PC-3 (cell line): ENCODE measurements at regions not wholly inside any gene's neighbourhood (a gene's known extent, or its start where the extent isn't known, plus 50 kb on each side); places are given as distances from the start of the nearest gene placed in this dataset.

Experiments
- ATAC-seq: fragments of 200-7000 bp; cut with Tn5 transposase; 2 replicates; pipeline ENCODE4 v1.9.1; 2020; ENCODE audit warnings: mild to moderate bottlenecking, moderate library complexity
- BruUV-seq: library from RNA; stranded (reverse); fragments of 400-500 nt; replicated peaks from 2 replicates; lab custom pipeline; 2021; lab: Mats Ljungman, UMichigan
- CTCF ChIA-PET: fragments of 300-600 bp; sonication (Branson Sonifier 250); formaldehyde crosslinking; loops from one replicate; lab custom pipeline; 2022; ENCODE audit warnings: antibody characterized with exemption; lab: Charles Lee
- POLR2A ChIA-PET: fragments of 300-600 bp; sonication (Branson Sonifier 250); formaldehyde crosslinking; loops from one replicate; lab custom pipeline; 2022; ENCODE audit warnings: antibody characterized with exemption; ENCODE audit not compliant: unreplicated experiment; lab: Charles Lee
- DNase-seq: peaks from one replicate; pipeline ENCODE4 v3.0.0-alpha.2; 2015
- H2AFZ ChIP-seq: fragments of 300-600 bp; sonication (generic); 2 replicates; pipeline ENCODE4 v1.6.0; 2016; ENCODE audit warnings: antibody characterized with exemption, low read length
- H3F3A ChIP-seq: fragments of 300-600 bp; sonication (generic); one replicate; pipeline ENCODE4 v1.6.0; 2017; ENCODE audit warnings: antibody characterized with exemption, low read length, control low read depth, mild to moderate bottlenecking; ENCODE audit not compliant: unreplicated experiment
- H3K27ac ChIP-seq: fragments of 300-600 bp; sonication (generic); 2 replicates; pipeline ENCODE4 v1.5.1; 2016; ENCODE audit warnings: mild to moderate bottlenecking, low read length
- H3K27me3 ChIP-seq: fragments of 300-600 bp; sonication (generic); 2 replicates; pipeline ENCODE4 v1.6.1; 2016; ENCODE audit warnings: low read length, mixed read lengths
- H3K36me3 ChIP-seq: fragments of 300-600 bp; sonication (generic); 2 replicates; pipeline ENCODE4 v1.6.1; 2016; ENCODE audit warnings: low read depth, mixed run types, low read length, mixed read lengths
- H3K4me1 ChIP-seq: fragments of 300-600 bp; sonication (generic); 2 replicates; pipeline ENCODE4 v1.5.1; 2016; ENCODE audit warnings: low read length; ENCODE audit not compliant: insufficient read depth
- H3K4me2 ChIP-seq: fragments of 300-600 bp; sonication (generic); 2 replicates; pipeline ENCODE4 v1.6.0; 2016; ENCODE audit warnings: low read length
- H3K4me3 ChIP-seq: fragments of 300-600 bp; sonication (generic); 2 replicates; pipeline ENCODE4 v1.5.1; 2016; ENCODE audit warnings: mild to moderate bottlenecking, low read length, mixed read lengths
- H3K79me2 ChIP-seq: fragments of 300-600 bp; sonication (generic); 2 replicates; pipeline ENCODE4 v1.6.1; 2017; ENCODE audit warnings: low read length, mixed read lengths
- H3K9ac ChIP-seq: fragments of 300-600 bp; sonication (generic); 2 replicates; pipeline ENCODE4 v1.6.0; 2016; ENCODE audit warnings: mild to moderate bottlenecking, low read length
- H3K9me2 ChIP-seq: fragments of 300-600 bp; sonication (generic); replicated peaks from 2 replicates; pipeline ENCODE4 v1.6.1; 2016; ENCODE audit warnings: mixed run types, low read length, mixed read lengths
- H3K9me3 ChIP-seq: fragments of 300-600 bp; sonication (generic); 2 replicates; pipeline ENCODE4 v1.6.1; 2016; ENCODE audit warnings: low read length, mixed read lengths
- H4K20me1 ChIP-seq: fragments of 300-600 bp; sonication (generic); 2 replicates; pipeline ENCODE4 v1.6.1; 2016; ENCODE audit warnings: low read length, mixed read lengths
- CTCF ChIP-seq: fragments of 300-600 bp; sonication (generic); conservative IDR thresholded peaks from 2 replicates; pipeline ENCODE4 v1.5.1; 2017; ENCODE audit warnings: antibody characterized with exemption, low read depth, mild to moderate bottlenecking, low read length
- EZH2 ChIP-seq: fragments of 300-600 bp; sonication (generic); IDR thresholded peaks from one replicate; pipeline ENCODE4 v1.6.1; 2017; ENCODE audit warnings: antibody characterized with exemption, mild to moderate bottlenecking, low read length; ENCODE audit not compliant: unreplicated experiment
- EZH2phosphoT487 ChIP-seq: fragments of 300-600 bp; sonication (generic); IDR thresholded peaks from 2 replicates; pipeline ENCODE4 v1.6.1; 2018; ENCODE audit warnings: mild to moderate bottlenecking, antibody characterized with exemption, low read length, borderline replicate concordance
- intact Hi-C: fragments of 100-400 bp; cut with micrococcal nuclease; formaldehyde crosslinking; loops from 2 replicates; pipeline ENCODE4 v1.9.0; 2023

GRCh38 chr4:95921470-95921869 lies 81.6 kb downstream of the PDHA2 start:
- POLR2A ChIA-PET, result no interaction called here
- no peak for ATAC-seq
- Histone ChIP-seq H3K9ac (no peak overlapping the region), H3K4me2 (no peak overlapping the region), H3K36me3 (no peaks in the 10 kb centered on the region), H2AFZ (no peak overlapping the region), H3F3A (no peaks in the 10 kb centered on the region), H4K20me1 (no peaks in the 10 kb centered on the region), H3K27me3 (no peaks in the 10 kb centered on the region), H3K4me1 (no peaks in the 10 kb centered on the region), H3K79me2 (no peaks in the 10 kb centered on the region), H3K9me3 (no peaks in the 10 kb centered on the region), H3K9me2 (no peaks in the 10 kb centered on the region), H3K4me3 (no peak overlapping the region), H3K27ac (no peak overlapping the region)
- BruUV-seq, result no TSS peak
- no peak for DNase-seq
- TF ChIP-seq EZH2 (no peak), CTCF (no peak)
- intact Hi-C loops, result no loop called here
- CTCF ChIA-PET, result no interaction called here

- TF ChIP-seq CTCF (no peak), EZH2 (no peak), EZH2phosphoT487 (no peak)
- no peak for ATAC-seq
- Histone ChIP-seq H3F3A (no peaks in the 10 kb centered on the region), H3K4me2 (no peak overlapping the region), H3K36me3 (no peaks in the 10 kb centered on the region), H3K4me1 (no peaks in the 10 kb centered on the region), H3K27me3 (no peaks in the 10 kb centered on the region), H2AFZ (no peak overlapping the region), H3K9ac (no peak overlapping the region), H3K9me2 (no peaks in the 10 kb centered on the region), H3K27ac (no peak overlapping the region), H3K9me3 (0 out of 2 replicates have a peak, but pooled peaks cover 12% of the 10 kb centered on the region), H3K79me2 (no peaks in the 10 kb centered on the region), H4K20me1 (no peaks in the 10 kb centered on the region), H3K4me3 (no peak overlapping the region)
- ChIA-PET CTCF (no interaction called here), POLR2A (no interaction called here)
- no TSS peak for BruUV-seq
- peak; percentile 2 for DNase-seq
- intact Hi-C loops, result no loop called here
Measured at GRCh38 chr4:95929448-95930064, 89.7 kb downstream of the PDHA2 start.

GRCh38 chr4:95939141-95939540 lies 99.2 kb downstream of the PDHA2 start:
- intact Hi-C loops, result no loop called here
- DNase-seq (no peak), ATAC-seq (no peak)
- no peak overlapping the region for H3K4me2 ChIP-seq
- ChIA-PET CTCF (no interaction called here), POLR2A (no interaction called here)
- no peaks in the 10 kb centered on the region for H3K9me3 ChIP-seq
- no peak overlapping the region for H3K4me3 ChIP-seq
- no peaks in the 10 kb centered on the region for H3F3A ChIP-seq
- no peak for TF ChIP-seq EZH2phosphoT487
- TF ChIP-seq EZH2, result no peak
- TF ChIP-seq CTCF, result no peak
- no peak overlapping the region for H3K27ac ChIP-seq
- H3K27me3 ChIP-seq, result no peaks in the 10 kb centered on the region
- H4K20me1 ChIP-seq, result no peaks in the 10 kb centered on the region
- H3K9me2 ChIP-seq, result no peaks in the 10 kb centered on the region
- no TSS peak for BruUV-seq
- H2AFZ ChIP-seq, result no peak overlapping the region
- H3K36me3 ChIP-seq, result no peaks in the 10 kb centered on the region
- H3K79me2 ChIP-seq, result no peaks in the 10 kb centered on the region
- no peak overlapping the region for H3K9ac ChIP-seq
- no peaks in the 10 kb centered on the region for H3K4me1 ChIP-seq
